Stimulated activated naive CD8-positive, alpha-beta T cell treated with anti-CD3 and anti-CD28 coated beads, Interleukin-15, Interleukin-2, amounts not matched to agents 100 ng/mL and 50 ng/mL, for 24 hours (primary cell): ENCODE measurements at regions not wholly inside any gene's neighbourhood (a gene's known extent, or its start where the extent isn't known, plus 50 kb on each side); places are given as distances from the start of the nearest gene placed in this dataset.
"Not testable (repeated sequence)": the region's sequence is repeated elsewhere in the genome, so short reads cannot be mapped to it uniquely, and the experiment has no call there.

Experiments
- H3K27ac Mint-ChIP-seq: one replicate; pipeline ENCODE4 v1.8.0; 2021; ENCODE audit warnings: mild to moderate bottlenecking, mixed read lengths
- H3K27me3 Mint-ChIP-seq: one replicate; pipeline ENCODE4 v1.8.0; 2021; ENCODE audit warnings: mixed read lengths
- H3K36me3 Mint-ChIP-seq: one replicate; pipeline ENCODE4 v1.8.0; 2021; ENCODE audit warnings: low read depth, mixed read lengths
- H3K4me1 Mint-ChIP-seq: one replicate; pipeline ENCODE4 v1.8.0; 2021; ENCODE audit warnings: low read depth, mixed read lengths
- H3K4me3 Mint-ChIP-seq: one replicate; pipeline ENCODE4 v1.8.0; 2021; ENCODE audit warnings: mild to moderate bottlenecking, mixed read lengths
- H3K9me3 Mint-ChIP-seq: one replicate; pipeline ENCODE4 v1.8.0; 2021; ENCODE audit warnings: mixed read lengths

- no peak overlapping the region for H3K27ac Mint-ChIP-seq
- H3K4me1 Mint-ChIP-seq = no peaks in the 10 kb centered on the region
- no peaks in the 10 kb centered on the region for H3K27me3 Mint-ChIP-seq
- no peaks in the 10 kb centered on the region for H3K9me3 Mint-ChIP-seq
- H3K36me3 Mint-ChIP-seq = no peaks in the 10 kb centered on the region
- no peak overlapping the region for H3K4me3 Mint-ChIP-seq
Observed at GRCh38 chr20:40869218-40870147, 159.1 kb upstream of the TOP1 start.

- Mint-ChIP-seq H3K4me1 (no peaks in the 10 kb centered on the region), H3K36me3 (no peaks in the 10 kb centered on the region), H3K4me3 (no peak overlapping the region), H3K9me3 (peaks cover 6% of the 10 kb centered on the region), H3K27ac (no peak overlapping the region), H3K27me3 (no peaks in the 10 kb centered on the region)
Observed at GRCh38 chr20:40875116-40876085, 153.2 kb upstream of the TOP1 start.

GRCh38 chr20:40878099-40878498 lies 150.5 kb upstream of the TOP1 start:
- not testable (repeated sequence) for H3K27me3 Mint-ChIP-seq, H3K27ac Mint-ChIP-seq, H3K36me3 Mint-ChIP-seq, H3K4me3 Mint-ChIP-seq
- H3K9me3 Mint-ChIP-seq = peaks cover 11% of the 10 kb centered on the region
- peaks cover 15% of the 10 kb centered on the region for H3K4me1 Mint-ChIP-seq

- H3K27me3 Mint-ChIP-seq = no peaks in the 10 kb centered on the region
- peaks cover 11% of the 10 kb centered on the region for H3K9me3 Mint-ChIP-seq
- H3K27ac Mint-ChIP-seq = no peak overlapping the region
- H3K36me3 Mint-ChIP-seq = no peaks in the 10 kb centered on the region
- H3K4me1 Mint-ChIP-seq = peaks cover 21% of the 10 kb centered on the region
- H3K4me3 Mint-ChIP-seq = no peak overlapping the region
Observed at GRCh38 chr20:40880063-40880728, 148.4 kb upstream of the TOP1 start.

- H3K9me3 Mint-ChIP-seq = peaks cover 11% of the 10 kb centered on the region
- H3K27ac Mint-ChIP-seq = no peak overlapping the region
- H3K27me3 Mint-ChIP-seq = no peaks in the 10 kb centered on the region
- no peaks in the 10 kb centered on the region for H3K36me3 Mint-ChIP-seq
- peaks cover 21% of the 10 kb centered on the region for H3K4me1 Mint-ChIP-seq
- no peak overlapping the region for H3K4me3 Mint-ChIP-seq
Observed at GRCh38 chr20:40880729-40881109, 147.9 kb upstream of the TOP1 start.

- Mint-ChIP-seq H3K4me1 (peaks cover 21% of the 10 kb centered on the region), H3K27me3 (no peaks in the 10 kb centered on the region), H3K27ac (peak overlapping the region; percentile 21), H3K4me3 (no peak overlapping the region), H3K36me3 (no peaks in the 10 kb centered on the region), H3K9me3 (peaks cover 11% of the 10 kb centered on the region)
Observed at GRCh38 chr20:40882152-40882551, 146.5 kb upstream of the TOP1 start.

- no peaks in the 10 kb centered on the region for H3K36me3 Mint-ChIP-seq
- H3K9me3 Mint-ChIP-seq = peaks cover 11% of the 10 kb centered on the region
- H3K4me1 Mint-ChIP-seq = peaks cover 21% of the 10 kb centered on the region
- no peaks in the 10 kb centered on the region for H3K27me3 Mint-ChIP-seq
- no peak overlapping the region for H3K4me3 Mint-ChIP-seq
- H3K27ac Mint-ChIP-seq = no peak overlapping the region
Observed at GRCh38 chr20:40883097-40883496, 145.5 kb upstream of the TOP1 start.

GRCh38 chr20:40887105-40887504 lies 141.5 kb upstream of the TOP1 start:
- no peak overlapping the region for H3K4me3 Mint-ChIP-seq
- no peak overlapping the region for H3K27ac Mint-ChIP-seq
- no peaks in the 10 kb centered on the region for H3K9me3 Mint-ChIP-seq
- no peaks in the 10 kb centered on the region for H3K36me3 Mint-ChIP-seq
- no peaks in the 10 kb centered on the region for H3K27me3 Mint-ChIP-seq
- H3K4me1 Mint-ChIP-seq = peaks cover 18% of the 10 kb centered on the region

GRCh38 chr20:40889266-40889665 lies 139.4 kb upstream of the TOP1 start:
- H3K4me3 Mint-ChIP-seq, H3K9me3 Mint-ChIP-seq, H3K27me3 Mint-ChIP-seq, H3K27ac Mint-ChIP-seq, H3K36me3 Mint-ChIP-seq, H3K4me1 Mint-ChIP-seq: not testable (repeated sequence)

- Mint-ChIP-seq H3K36me3 (no peaks in the 10 kb centered on the region), H3K27ac (no peak overlapping the region), H3K27me3 (no peaks in the 10 kb centered on the region), H3K4me3 (no peak overlapping the region), H3K4me1 (peaks cover 4% of the 10 kb centered on the region), H3K9me3 (no peaks in the 10 kb centered on the region)
Observed at GRCh38 chr20:40890181-40890580, 138.4 kb upstream of the TOP1 start.

GRCh38 chr20:40890635-40891034 lies 138.0 kb upstream of the TOP1 start:
- Mint-ChIP-seq H3K4me3 (no peak overlapping the region), H3K27ac (no peak overlapping the region), H3K4me1 (peaks cover 4% of the 10 kb centered on the region), H3K27me3 (no peaks in the 10 kb centered on the region), H3K9me3 (no peaks in the 10 kb centered on the region), H3K36me3 (no peaks in the 10 kb centered on the region)

GRCh38 chr20:40891351-40891750 lies 137.3 kb upstream of the TOP1 start:
- Mint-ChIP-seq H3K27ac (no peak overlapping the region), H3K27me3 (peaks cover 4% of the 10 kb centered on the region), H3K4me1 (peaks cover 4% of the 10 kb centered on the region), H3K9me3 (no peaks in the 10 kb centered on the region), H3K4me3 (no peak overlapping the region), H3K36me3 (no peaks in the 10 kb centered on the region)

- Mint-ChIP-seq H3K4me1 (peaks cover 4% of the 10 kb centered on the region), H3K27me3 (peaks cover 4% of the 10 kb centered on the region), H3K27ac (no peak overlapping the region), H3K9me3 (no peaks in the 10 kb centered on the region), H3K36me3 (no peaks in the 10 kb centered on the region), H3K4me3 (no peak overlapping the region)
Observed at GRCh38 chr20:40892642-40893041, 136.0 kb upstream of the TOP1 start.

- Mint-ChIP-seq H3K4me3 (no peak overlapping the region), H3K9me3 (no peaks in the 10 kb centered on the region), H3K4me1 (peaks cover 4% of the 10 kb centered on the region), H3K36me3 (no peaks in the 10 kb centered on the region), H3K27me3 (peaks cover 4% of the 10 kb centered on the region), H3K27ac (no peak overlapping the region)
Observed at GRCh38 chr20:40893610-40894236, 134.9 kb upstream of the TOP1 start.
